HG03571 (cell line): ENCODE measurements at regions not wholly inside any gene's neighbourhood (a gene's known extent, or its start where the extent isn't known, plus 50 kb on each side); places are given as distances from the start of the nearest gene placed in this dataset.

ENCODE experiments used
- ATAC-seq: cut with Tn5 transposase; IDR thresholded peaks from one replicate; pipeline ENCODE4 v1.9.1; 2021; ENCODE audit not compliant: unreplicated experiment

DNA sequence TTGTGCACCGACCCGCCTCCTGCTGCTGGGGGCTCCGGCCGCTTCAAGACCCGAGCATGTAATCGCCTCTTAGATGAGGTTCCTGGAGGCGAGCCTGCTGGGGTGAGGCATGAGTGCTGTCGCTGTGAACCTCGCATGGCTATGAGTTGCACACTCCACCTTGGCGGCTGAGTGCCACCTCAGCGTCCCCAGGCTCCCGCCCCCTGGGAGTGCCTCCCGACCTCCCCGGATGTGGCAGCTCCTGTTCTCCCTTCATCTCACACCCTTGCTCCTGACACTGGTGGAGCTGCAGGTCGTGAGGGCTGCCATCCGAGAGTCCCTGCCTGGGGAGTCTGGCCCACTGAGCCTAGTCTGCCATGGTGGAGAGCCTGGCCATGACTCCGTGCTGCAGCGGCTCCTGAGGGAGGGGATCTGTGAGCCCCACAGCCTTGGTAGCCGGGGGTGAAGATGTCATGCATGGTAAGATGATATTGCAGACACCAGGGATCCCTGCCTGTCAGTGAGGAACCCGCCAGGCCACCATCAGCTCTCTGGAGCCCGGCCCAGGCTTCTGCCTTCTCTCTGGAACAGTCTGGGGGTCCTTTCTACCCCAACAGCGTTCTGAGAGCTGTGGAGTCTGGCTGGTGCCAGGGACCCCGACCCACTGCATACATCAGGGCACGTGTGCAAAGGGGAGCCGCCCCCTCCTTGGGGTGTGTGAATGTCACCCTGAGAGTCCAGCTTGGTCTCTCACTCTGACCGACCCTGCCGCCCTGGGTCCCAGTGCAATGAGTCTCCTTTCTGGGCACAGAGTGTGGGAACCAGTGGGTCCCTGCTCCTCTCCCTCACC is 61.6 kb upstream of the HS6ST1 start:
- ATAC-seq = no peak

DNA sequence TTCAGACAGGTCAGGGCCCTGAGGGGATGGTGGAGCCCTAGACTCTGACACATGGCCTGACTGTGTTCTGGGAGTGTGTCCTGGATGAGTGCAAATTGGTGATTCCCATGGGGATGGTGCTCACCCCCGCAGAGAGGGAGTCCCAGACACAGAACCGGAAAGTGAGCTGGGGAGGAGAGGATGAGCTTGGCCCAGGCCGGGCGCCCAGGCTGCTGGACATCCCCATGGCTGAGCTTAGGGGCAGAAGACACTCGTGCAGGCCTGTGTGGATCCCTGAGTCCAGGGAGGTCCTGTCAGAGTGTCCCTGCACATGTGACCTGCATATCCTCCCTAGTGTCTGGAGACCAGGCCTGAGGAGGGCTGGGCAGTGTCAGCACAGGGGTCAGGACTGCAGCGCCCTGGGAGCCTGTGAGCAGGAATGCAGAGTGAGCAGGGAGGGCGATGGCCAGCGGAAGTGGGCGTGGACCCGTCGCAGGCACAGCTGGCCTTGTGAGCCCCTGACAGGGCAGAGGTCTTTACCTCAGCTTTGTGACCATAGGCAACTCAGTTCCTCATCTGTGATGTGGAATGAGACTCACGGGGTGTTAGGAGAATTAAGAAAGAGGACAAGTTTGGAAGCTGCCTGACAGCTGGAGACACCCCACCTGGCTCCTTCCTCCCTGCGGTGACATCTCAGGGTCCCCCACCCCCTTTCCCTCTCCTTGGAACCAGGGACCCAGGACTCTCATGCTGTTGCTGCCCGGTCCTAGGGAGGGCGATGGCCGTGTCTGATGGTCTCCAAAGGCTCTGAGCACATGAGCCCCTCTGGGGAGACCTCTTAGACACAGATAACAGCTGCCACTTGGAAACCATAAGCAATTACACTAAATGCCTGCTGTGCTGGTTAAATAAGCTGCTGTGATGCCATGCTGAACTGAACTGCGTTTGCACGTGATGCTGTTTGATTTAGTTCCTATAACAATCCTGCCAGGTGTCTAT is 62.6 kb upstream of the HS6ST1 start:
- ATAC-seq = no peak

DNA sequence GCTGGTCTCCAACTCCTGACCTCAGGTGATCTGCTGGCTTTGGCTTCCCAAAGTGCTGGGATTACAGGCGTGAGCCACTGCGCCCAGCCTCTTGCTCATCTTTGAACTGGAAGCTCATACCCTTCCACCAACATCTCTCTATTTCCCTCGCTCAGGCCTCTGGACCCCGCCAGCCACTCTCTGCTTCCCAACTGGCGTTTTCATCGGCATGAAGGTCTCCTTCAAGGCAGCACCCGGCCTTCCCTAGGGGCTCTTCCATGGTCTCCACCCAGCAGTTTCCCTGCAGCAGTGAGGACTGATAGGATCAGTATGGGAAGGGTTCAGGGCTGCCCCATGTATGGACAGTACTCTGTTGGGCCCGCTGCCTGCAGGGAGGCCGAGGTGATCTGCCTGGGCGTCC is 65.8 kb upstream of the HS6ST1 start:
- ATAC-seq = no peak

DNA sequence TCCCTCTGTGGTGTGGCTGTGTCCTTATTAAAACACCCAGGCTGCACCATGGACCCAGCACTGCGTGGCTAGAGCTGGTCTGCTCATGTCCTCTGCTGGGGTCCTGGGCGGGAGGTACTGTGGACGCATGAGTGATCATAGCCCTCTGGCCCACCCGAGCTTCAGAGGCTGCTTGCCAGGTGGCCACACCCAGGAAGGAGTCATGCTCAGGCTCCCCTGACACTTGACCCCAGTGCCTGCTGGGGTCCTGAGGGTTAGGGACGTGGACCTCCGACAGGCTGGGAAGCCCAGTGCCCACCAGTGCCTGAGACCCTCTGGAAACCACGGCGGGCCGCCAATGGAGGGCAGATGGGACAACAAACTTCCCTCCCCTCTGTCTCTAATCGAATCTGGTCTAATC is 66.3 kb upstream of the HS6ST1 start:
- no peak for ATAC-seq

DNA sequence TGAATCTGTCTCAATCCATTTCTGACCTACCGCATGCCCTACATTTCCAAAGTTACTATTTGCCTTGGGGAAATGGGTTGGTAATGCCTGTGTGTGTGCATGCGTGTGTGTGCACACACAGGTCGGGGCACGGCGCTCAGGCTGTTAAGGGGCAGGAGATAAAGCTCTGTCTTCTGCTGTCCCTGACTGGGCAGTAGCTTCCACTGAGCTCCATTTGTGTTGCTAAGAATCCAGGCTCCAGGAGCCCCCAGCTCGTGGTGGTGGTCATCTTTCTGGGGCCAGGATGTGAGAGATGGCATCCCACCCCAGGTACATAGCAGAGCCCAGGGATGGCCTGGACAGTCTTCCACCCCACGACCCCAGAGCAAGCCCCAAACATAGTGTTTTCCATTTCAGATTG is 66.7 kb upstream of the HS6ST1 start:
- ATAC-seq = no peak

DNA sequence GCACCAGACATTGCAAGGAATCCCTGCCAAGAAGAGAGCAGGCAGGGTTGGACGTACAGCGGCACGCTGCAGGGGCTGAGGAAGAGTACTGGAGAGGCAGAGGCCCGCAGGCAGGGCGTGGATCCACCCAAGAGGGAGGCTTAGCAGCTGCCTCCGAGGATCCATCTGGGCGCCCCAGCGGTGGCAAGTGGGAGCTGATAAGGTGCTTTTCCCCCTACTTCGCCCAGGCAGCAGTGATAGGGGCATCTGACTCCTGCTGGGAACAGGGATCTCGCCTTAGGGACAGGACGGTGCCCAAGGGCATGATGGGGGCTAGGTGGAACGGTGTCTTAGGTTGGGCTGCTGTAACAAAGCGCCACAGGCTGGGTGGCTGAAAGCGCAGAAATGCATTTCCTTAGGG is 67.4 kb upstream of the HS6ST1 start:
- ATAC-seq = no peak

DNA sequence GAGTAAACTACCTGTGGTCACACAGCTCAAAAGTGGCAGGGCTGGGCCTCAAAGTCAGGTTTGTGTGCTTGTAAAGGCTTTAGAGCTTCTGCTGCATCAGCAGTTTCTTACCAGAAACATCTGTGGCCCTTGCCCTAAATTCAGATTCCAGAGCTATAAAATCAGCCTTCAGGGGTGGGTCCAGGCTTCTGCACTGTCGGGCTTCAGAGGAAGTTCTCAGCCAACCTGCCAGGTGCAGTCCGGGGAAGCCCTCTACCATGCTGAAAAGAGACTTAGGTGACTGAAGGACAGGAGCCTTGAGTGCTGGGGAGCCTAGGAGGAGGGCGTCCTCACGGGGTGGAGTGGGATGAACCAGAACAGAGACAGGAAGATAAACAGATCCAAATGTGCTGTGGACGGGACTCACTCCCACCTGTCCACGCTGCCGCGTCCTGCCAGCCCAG is 69.9 kb upstream of the HS6ST1 start:
- no peak for ATAC-seq

DNA sequence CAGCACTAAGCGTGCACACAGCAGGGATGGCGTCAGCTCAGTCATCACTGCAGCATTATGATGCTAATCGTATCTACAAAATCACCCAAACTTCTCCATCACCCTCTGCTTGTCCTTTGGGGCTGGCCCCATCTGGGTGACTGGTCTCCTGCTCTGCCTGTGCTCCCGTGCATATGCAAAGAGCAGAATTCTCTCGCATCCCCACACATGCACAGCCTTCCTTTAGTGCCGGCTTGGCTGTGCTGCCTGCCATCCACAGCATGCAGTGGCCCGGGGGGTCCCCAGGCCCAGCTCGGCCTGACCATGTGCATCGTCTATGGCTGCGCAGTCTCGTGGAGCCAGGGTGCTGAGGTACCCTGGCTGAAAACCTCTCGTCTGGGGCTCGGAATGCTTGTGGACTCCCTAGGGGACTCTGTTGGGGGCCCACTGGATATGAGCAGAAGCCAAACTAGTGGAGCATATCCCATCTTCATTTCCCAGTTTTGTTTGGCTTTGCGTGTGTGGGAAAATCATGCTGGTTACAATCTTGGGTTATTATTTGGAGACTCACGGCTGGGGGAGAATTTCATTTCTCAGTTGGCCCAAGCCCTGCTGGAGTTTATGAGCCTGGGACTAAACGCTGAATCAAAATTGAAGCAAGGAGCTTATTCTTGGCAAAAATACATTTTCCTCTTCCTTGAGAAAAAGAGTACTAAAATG is 70.9 kb upstream of the HS6ST1 start:
- ATAC-seq = no peak

DNA sequence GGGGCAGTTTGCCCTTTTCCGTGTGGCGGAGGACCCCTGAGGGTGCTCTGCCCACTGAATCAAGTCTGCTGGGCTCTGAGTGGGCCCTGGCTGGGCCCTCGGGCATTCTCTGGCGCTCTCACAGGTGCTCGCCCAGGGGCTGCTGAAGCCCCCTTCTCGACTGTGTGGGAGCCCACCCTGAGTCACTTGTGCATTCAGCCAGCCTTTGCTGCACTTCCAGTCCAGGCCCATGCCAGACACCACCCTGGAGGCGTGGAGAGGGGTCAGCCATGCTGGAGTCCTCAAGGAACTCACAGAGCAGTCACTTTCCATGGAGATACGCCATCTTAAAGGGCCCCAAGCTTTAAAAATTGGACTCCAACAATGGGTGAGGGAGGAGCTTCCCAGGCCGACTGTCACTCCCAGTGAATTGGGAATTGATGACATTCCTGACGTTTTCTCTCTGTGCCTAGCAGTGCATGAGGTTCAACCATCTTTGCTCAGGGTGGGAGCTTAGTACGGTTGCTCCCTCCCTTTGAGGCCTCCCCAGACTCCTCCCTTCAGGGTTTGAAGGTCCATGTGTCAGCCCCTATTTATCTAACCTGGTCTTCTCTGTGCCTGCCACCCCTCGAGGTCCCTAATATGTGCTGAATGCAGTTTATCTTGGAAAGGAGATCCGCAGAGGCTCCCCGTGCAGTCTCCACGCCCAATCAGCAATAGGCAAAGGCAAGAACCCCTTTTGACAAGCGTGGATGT is 71.8 kb upstream of the HS6ST1 start:
- ATAC-seq = no peak

DNA sequence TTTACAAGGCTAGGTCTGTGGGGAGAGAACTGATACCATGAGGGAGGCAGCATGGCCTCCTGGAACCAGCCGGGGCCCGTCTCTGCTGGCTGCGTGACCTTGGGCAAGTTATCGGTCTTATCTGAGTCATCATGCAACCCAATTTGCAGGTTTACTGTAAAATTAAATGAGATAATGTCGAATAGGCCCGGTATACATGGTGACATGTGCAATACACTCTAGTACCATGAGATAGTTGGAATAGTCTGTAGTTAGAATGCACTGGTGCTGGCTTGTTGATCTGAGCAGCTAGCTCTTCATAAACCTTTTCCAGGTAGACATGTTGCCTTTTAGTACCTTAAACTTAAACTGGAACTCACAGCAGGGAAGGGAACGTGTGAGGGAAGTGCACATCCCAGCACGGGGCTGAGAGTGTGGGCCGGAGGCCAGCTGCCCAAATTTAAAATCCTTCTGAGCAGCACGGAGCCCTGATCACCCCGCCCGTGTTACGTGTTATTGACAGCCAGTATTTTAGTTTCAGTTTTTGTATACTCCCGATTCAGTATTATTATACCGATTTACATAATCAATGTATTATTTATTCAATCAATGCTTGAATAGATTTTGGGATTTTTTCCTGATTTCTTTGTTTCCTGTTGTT is 72.4 kb upstream of the HS6ST1 start:
- no peak for ATAC-seq

DNA sequence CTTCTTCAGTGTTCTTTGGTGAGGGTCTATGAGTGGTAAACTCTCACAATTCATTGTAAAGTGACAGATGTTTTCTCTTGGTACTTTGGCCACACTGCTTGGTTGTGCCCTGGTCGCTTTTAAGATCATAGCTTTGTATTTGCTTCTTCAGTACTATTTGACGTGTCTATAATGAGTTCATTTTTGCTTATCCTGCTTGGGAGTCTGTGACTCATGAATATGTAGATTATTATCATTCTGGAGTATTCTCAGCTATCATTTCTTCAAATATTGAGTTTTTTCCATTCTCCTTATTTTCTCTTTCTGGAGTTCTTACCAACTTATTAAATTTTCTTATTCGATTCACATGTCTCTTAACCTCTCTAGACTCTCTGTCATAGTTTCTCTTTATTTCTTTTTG is 73.0 kb upstream of the HS6ST1 start:
- ATAC-seq = no peak

DNA sequence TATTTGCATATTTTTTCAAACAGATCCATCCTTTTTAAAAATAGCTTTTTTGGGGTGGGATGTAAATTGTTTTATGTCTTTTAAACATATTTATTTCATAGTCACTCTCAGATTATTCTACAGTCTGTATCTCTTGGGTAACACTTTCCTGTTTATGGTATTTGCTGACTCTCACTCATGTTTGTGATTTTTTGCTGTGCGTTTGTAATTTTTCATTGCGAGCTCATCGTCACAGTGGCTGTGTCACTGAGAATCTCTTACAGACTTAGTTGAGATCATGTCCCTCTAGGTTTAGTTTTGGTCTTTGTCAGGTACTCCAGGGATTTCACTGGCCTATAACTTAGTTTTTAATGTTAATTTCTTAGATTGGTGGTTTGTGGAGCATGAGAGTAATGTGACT is 73.5 kb upstream of the HS6ST1 start:
- ATAC-seq = no peak

DNA sequence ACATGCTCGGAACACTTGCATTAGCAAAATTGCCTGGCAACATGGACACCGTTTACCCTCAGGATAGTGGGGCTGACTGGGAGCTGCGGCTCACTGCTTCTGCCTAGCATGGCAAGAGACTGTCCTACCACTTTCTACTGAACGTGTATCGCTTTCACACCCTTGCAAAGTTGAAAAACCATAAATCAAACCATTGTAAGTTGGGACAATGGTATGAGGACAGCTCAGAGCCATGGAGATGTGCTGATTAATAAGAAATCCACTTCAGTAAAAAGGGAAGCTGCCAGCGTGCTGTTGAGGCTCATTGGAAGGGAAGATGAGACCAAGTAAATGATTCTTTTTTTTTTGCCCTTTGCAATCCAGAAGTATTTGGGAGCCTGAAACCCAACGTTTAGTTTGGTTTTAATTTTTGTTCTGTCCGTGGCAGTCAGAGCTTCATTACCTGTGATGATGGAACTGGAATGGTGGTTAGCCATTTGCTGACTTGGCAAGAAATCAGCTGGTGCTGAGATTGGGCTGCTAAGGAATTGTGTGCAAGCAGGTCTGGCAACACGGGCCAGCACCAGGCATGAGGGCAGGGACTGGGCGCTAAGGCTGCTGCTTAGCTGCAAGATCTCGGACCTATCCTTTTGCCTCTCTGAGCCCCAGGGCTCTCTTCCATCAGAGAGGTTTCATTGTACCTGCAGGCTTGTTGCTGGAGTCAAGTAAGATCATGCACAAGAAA is 75.5 kb upstream of the HS6ST1 start:
- ATAC-seq = no peak

DNA sequence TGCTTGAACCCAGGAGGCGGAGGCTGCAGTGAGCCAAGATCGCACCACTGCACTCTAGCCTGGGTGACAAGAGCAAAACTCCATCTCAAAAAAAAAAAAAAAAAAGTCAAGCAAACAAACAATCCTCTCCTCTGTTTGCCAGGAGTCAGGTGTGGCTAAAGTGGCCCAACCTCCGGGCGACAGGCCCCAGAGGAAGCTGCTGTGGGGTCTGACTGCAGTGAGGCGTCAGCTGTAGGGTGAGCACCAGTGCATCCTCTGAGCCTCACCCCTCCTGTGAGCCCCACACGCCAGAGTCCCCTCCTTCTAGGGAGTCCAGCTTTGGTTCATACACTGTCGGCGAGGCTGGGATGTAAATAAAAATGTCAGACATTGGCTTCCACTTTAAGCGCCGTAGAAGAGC is 76.5 kb upstream of the HS6ST1 start:
- no peak for ATAC-seq

DNA sequence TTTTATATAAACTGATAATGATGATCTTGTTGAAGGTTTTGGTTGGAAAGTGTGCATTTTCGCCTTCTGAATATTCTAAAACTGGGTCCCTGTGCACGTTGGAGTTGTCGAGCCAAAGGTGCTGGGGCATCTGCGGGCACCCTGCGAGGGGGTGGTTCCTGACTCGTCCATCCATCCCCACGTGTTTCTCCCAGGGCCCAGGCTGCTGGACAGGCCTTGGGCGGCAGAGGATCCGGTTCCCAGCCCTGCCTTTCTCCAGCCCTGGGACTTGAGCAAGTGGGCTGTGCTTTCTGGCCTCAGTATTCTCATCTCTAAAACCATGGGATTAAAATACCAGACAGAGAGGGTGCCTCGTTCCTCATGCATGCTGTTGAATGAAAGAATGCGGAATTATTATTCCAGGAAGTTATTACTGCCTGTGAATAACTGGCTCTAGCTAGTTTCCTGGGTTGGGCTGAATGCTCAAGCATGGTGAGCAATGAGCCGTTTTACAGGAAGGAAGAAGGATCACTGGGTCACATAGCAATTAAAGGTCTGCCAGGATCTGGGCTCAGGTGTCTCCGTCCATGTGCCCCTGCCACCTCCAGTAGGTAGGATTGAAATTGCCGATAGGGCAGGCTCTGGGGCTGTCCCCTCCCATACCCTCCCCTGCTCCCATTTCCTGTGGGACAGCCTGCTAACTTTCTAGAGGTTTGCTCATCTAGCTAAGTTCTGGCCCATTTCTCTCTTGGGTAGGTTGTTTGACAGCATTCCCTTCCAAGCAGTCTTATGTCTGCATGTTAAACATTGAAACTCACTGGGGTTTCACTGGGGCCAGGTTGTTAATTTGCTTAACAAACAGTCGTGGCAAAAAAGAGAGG is 77.2 kb upstream of the HS6ST1 start:
- ATAC-seq = no peak

DNA sequence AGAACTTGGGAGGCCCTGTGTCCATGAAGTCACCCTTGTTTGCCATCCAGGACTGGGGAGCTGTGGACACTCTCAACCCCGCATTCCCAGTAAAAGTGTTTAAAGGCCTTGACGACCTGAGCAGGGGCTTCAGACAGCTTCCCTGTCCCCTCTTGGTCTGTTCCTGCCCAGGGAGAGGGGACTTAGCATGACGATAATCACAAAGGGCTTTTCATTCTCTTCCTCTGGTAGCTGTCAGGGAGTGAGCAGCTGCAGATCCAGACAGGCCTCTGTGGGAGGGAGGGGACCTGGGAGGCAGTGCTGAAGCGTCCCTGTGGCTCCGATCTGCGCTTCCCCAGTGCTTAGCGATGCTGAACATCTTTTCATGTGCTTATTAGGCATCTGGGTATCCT is 77.8 kb upstream of the HS6ST1 start:
- ATAC-seq = no peak

DNA sequence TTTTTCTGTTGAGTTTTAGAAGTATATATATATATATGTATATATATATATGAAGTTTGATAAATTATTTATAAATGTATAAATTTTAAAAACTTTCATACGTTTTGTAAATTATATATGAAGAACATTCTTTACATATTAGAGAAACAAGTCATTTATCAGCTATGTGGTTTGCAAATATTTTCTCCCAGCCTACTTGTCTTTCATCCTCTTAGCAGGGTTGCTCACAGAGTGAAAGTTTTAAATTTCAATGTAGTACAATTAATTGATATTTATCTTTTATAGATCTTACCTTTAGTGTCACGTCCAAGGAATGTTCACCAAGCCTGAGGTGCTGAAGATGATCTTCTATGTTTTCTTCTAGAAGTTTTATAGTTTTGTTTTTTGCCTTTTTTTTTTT is 78.3 kb upstream of the HS6ST1 start:
- no peak for ATAC-seq

DNA sequence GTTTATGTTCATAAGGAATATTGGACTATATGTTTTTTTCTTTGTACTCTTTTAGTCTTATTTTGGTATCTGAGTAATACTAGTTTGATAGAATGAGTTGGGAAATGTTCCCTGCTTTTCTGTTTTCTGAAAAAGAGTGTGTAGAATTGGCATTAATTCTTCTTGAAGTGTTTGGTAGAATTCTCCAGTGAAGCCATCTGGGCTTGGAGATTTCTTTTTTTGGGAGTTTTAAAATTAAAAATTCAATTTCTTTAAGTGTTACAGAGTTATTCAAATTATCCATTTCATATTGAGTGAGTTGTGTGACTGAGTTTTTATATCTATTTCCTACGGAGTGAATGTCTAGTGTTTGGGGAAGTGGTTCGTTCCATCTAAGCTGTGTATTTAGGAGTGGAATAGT is 80.6 kb upstream of the HS6ST1 start:
- no peak for ATAC-seq
